ENCODE measurements at regions not wholly inside any gene's neighbourhood (a gene's known extent, or its start where the extent isn't known, plus 50 kb on each side); places are given as distances from the start of the nearest gene placed in this dataset.
"Not testable (repeated sequence)": the region's sequence is repeated elsewhere in the genome, so short reads cannot be mapped to it uniquely, and the experiment has no call there.

DNA sequence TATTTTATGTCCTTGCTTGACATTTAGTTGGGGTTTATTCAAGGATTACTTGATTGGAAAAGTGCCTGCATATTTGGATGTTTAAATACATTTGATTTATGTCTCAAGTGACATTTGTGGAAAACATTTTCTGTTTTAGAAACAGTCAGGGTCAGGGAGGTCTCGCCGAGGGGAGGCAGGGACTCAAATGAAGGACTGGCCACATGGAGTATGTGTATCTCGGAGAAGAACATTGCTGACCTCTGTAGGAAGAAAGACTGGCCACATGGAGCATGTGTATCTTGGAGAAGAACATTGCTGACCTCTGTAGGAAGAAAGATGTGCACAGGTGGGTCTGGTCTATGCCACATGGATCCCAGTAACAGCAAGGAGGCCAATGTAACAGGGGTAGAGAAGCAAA lies 233.6 kb downstream of the TRIML1 start:
- Histone ChIP-seq H3K36me3 (no peaks in the 10 kb centered on the region), H3K4me1 (peaks cover 0 to 14% (median 3%) of the 10 kb centered on the region in 4 donors), H3K9me3 (peaks cover 0 to 9% (median 0%) of the 10 kb centered on the region in 3 donors), H3K27me3 (no peaks in the 10 kb centered on the region), H3K27ac (no peak overlapping the region), H3K4me3 (no peak overlapping the region)
- intact Hi-C loops (cut with DNase I; ENCODE audit: low total_unique reads): loop anchor here (10.0 kb wide), 1 partner anchor 768 kb away; no protein-coding TSS in a partner anchor
- no peak for DNase-seq
- TF ChIP-seq, protein P1, sequence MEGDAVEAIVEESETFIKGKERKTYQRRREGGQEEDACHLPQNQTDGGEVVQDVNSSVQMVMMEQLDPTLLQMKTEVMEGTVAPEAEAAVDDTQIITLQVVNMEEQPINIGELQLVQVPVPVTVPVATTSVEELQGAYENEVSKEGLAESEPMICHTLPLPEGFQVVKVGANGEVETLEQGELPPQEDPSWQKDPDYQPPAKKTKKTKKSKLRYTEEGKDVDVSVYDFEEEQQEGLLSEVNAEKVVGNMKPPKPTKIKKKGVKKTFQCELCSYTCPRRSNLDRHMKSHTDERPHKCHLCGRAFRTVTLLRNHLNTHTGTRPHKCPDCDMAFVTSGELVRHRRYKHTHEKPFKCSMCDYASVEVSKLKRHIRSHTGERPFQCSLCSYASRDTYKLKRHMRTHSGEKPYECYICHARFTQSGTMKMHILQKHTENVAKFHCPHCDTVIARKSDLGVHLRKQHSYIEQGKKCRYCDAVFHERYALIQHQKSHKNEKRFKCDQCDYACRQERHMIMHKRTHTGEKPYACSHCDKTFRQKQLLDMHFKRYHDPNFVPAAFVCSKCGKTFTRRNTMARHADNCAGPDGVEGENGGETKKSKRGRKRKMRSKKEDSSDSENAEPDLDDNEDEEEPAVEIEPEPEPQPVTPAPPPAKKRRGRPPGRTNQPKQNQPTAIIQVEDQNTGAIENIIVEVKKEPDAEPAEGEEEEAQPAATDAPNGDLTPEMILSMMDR (IDR thresholded peaks at IDR 0.05): peak in 1 of 2 experiments; percentile 26

DNA sequence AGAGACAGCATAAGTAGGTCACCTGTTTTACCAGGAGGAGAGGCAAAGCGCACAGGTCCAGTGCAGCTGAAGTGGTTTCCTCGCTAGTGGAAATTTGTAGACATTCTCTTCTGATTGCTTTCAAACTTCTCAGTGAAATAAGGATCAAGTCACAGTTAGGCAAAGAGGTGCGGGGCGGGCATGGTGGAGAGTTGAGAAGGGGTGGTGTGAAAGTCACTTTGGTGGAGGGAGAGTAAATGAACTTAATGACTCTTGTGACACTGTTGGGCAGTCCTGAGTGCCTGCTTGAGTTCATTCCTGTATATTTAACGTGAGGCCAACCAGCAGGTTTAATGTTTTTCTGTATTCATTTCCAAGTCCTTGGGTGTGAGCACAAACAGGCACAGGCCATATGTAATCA lies 235.6 kb downstream of the TRIML1 start:
- Histone ChIP-seq H3K27me3 (no peaks in the 10 kb centered on the region), H3K36me3 (no peaks in the 10 kb centered on the region), H3K4me3 (no peak overlapping the region), H3K27ac (no peak overlapping the region), H3K4me1 (peaks cover 0 to 14% (median 3%) of the 10 kb centered on the region in 4 donors), H3K9me3 (peaks cover 0 to 9% (median 0%) of the 10 kb centered on the region in 3 donors)
- intact Hi-C loops (cut with DNase I; ENCODE audit: low total_unique reads): loop anchor here (10.0 kb wide), 1 partner anchor 770 kb away; no protein-coding TSS in a partner anchor
- DNase-seq: no peak
- TF ChIP-seq, protein P1 (IDR thresholded peaks at IDR 0.05): no peak

DNA sequence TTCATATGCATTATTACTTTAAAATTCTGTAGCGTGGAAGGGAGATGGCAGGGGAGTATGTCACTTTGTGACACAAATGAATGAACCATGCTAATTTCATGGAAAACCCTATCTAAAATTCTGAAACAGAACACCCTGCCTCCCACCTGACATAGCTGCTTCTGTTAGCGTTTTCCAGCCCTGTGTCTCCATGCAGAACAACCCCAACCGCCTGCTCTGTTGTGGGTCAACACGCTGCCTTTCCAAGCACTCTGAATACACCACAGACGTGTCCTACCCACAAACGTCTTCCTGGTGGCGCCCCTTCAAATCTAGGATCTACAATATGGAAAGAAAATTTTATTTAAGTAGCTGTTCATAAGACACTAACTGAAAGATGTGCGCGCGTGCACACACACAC lies 238.6 kb downstream of the TRIML1 start:
- Histone ChIP-seq H3K36me3 (no peaks in the 10 kb centered on the region), H3K9me3 (peaks cover 0 to 9% (median 0%) of the 10 kb centered on the region in 3 donors), H3K4me3 (no peak overlapping the region), H3K4me1 (peaks cover 0 to 2% (median 1%) of the 10 kb centered on the region in 4 donors), H3K27ac (no peak overlapping the region), H3K27me3 (no peaks in the 10 kb centered on the region)
- intact Hi-C loops (cut with DNase I; ENCODE audit: low total_unique reads): loop anchor here (10.0 kb wide), 1 partner anchor 773 kb away; no protein-coding TSS in a partner anchor
- DNase-seq: no peak
- TF ChIP-seq, protein P1 (IDR thresholded peaks at IDR 0.05): no peak

DNA sequence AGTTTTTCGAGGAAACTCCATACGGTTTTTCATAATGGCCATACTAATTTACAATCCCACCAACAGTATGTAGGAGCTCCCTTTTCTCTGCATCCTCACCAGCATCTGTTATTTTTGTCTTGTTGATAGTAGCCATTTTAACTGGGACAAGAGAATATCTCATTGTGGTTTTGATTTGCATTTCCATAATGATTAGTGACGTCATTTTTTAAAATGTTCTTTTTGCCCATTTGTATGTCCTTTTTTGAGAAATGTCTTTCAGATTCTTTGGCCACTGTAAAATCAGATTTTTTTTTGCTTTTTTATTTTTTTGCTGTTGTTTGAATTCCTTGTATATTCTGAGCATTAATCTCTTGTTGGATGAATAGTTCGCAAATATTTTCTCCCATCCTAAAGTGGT lies 243.9 kb downstream of the TRIML1 start:
- Histone ChIP-seq H3K27ac (no peak overlapping the region), H3K9me3 (peaks cover 0 to 5% (median 0%) of the 10 kb centered on the region in 3 donors), H3K36me3 (no peaks in the 10 kb centered on the region), H3K4me3 (no peak overlapping the region), H3K27me3 (no peaks in the 10 kb centered on the region), H3K4me1 (peaks cover 0 to 8% (median 3%) of the 10 kb centered on the region in 4 donors)
- TF ChIP-seq, protein P1 (IDR thresholded peaks at IDR 0.05): no peak
- DNase-seq: no peak
- intact Hi-C loops (cut with DNase I; ENCODE audit: low total_unique reads): no loop called here

DNA sequence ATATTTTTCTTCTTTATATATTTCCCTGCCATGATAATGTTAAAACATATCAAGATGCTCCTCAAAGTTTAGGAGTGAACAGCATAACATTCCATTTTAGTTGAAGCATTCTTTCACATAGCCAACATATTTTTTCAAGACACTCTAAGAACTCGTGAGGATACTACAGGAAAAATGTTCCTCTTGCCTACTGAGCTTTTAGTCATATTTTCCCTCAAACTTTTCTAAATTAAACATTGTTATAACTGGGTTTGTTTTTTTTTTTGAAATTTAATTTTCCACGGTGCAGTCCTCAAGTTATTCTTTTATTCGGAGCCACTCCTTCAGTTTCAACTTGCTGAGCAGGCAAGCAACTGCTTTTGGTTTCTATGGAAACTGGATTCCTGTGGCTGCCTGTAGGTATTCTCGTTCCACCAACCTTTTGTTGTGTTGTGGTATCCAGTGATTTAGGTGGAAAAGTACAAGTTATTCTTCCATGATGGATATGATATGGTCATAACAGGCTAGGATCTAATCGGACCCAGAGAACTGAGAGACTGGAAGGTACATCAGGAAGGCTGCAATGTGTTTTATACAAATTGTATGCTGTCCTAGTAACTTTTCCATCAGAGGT lies 248.0 kb downstream of the TRIML1 start:
- intact Hi-C loops (cut with DNase I; ENCODE audit: low total_unique reads): no loop called here
- DNase-seq: no peak
- TF ChIP-seq, protein P1 (IDR thresholded peaks at IDR 0.05): no peak
- H3K36me3 ChIP-seq: no peaks in the 10 kb centered on the region
- no peak overlapping the region for H3K27ac ChIP-seq
- H3K9me3 ChIP-seq: peaks cover 0 to 5% (median 0%) of the 10 kb centered on the region in 3 donors
- peaks cover 0 to 8% (median 3%) of the 10 kb centered on the region in 4 donors for H3K4me1 ChIP-seq
- no peaks in the 10 kb centered on the region for H3K27me3 ChIP-seq
- H3K4me3 ChIP-seq: no peak overlapping the region

DNA sequence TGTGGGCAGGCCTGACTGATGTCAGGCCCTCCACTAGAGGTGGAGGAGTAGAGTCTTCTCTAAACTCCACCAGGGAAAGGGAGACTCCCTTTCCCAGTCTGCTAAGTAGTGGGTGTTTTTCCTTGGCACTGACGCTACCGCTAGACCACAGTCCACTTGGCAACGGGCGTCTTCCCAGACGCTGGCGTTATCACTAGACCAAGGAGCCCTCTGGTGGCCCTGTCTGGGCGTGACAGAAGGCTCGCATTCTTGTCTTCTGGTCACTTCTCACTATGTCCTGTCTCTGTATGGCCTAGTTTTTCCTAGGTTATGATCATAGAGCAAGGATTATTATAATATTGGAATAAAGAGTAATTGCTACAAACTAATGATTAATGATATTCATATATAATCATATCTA lies 252.1 kb downstream of the TRIML1 start:
- H3K27ac ChIP-seq; H3K4me3 ChIP-seq; H3K27me3 ChIP-seq; intact Hi-C loops (cut with DNase I; ENCODE audit: low total_unique reads); H3K4me1 ChIP-seq; H3K36me3 ChIP-seq; DNase-seq; H3K9me3 ChIP-seq: not testable (repeated sequence)
